DND-41 (cell line): ENCODE measurements at regions not wholly inside any gene's neighbourhood (a gene's known extent, or its start where the extent isn't known, plus 50 kb on each side); places are given as distances from the start of the nearest gene placed in this dataset.

ENCODE experiments used
- ATAC-seq: fragments of 200-7000 bp; cut with Tn5 transposase; 3 replicates; pipeline ENCODE4 v1.9.1; 2021; ENCODE audit warnings: low read depth; ENCODE audit not compliant: insufficient read depth
- DNase-seq: peaks from one replicate; pipeline ENCODE4 v3.0.0-alpha.2; 2020
- H2AFZ ChIP-seq: 2 replicates; pipeline ENCODE4 v1.6.0; 2012; ENCODE audit warnings: low read depth, low read length
- H3K27ac ChIP-seq: 2 replicates; pipeline ENCODE4 v1.5.1; 2012; ENCODE audit warnings: low read length, inconsistent platforms
- H3K27me3 ChIP-seq: fragments of 200-600 bp; sonication (generic); 2 replicates; pipeline ENCODE4 v1.6.0; 2012; ENCODE audit warnings: low read length, mild to moderate bottlenecking, inconsistent platforms; ENCODE audit not compliant: insufficient read depth, poor library complexity
- H3K36me3 ChIP-seq: 2 replicates; pipeline ENCODE4 v1.5.1; 2012; ENCODE audit warnings: low read length, inconsistent platforms; ENCODE audit not compliant: insufficient read depth
- H3K4me1 ChIP-seq: 2 replicates; pipeline ENCODE4 v1.5.1; 2012; ENCODE audit warnings: mild to moderate bottlenecking, low read length; ENCODE audit not compliant: insufficient read depth
- H3K4me2 ChIP-seq: 2 replicates; pipeline ENCODE4 v1.6.0; 2012; ENCODE audit warnings: mild to moderate bottlenecking, moderate library complexity, low read length, inconsistent platforms; ENCODE audit not compliant: insufficient read depth
- H3K4me3 ChIP-seq, 2 experiments: fragments of 200-600 bp in 1 of 2; shearing (Covaris generic) in 1 of 2; 2 replicates each; pipeline ENCODE4 v1.5.1; 2012 to 2016; ENCODE audit warnings: inconsistent platforms in 2 of 2, low read length in 2 of 2, mild to moderate bottlenecking in 2 of 2, low read depth in 1 of 2, moderate library complexity in 1 of 2
- H3K79me2 ChIP-seq: 2 replicates; pipeline ENCODE4 v1.6.0; 2012; ENCODE audit warnings: low read length, inconsistent platforms; ENCODE audit not compliant: insufficient read depth
- H3K9ac ChIP-seq: 2 replicates; pipeline ENCODE4 v1.6.0; 2012; ENCODE audit warnings: low read depth, mild to moderate bottlenecking, inconsistent platforms, low read length, moderate library complexity
- H3K9me3 ChIP-seq: 2 replicates; pipeline ENCODE4 v1.5.1; 2012; ENCODE audit warnings: low read length, moderate library complexity, mild to moderate bottlenecking, inconsistent platforms; ENCODE audit not compliant: insufficient read depth, severe bottlenecking
- H4K20me1 ChIP-seq: 2 replicates; pipeline ENCODE4 v1.6.0; 2012; ENCODE audit warnings: low read length; ENCODE audit not compliant: insufficient read depth
- CTCF ChIP-seq: IDR thresholded peaks from 2 replicates; pipeline ENCODE4 v1.5.1; 2012; ENCODE audit warnings: borderline replicate concordance, low read length, moderate library complexity, mild to moderate bottlenecking; ENCODE audit not compliant: poor library complexity, severe bottlenecking; ENCODE audit errors: extremely low read depth
- EZH2 ChIP-seq: IDR thresholded peaks from 3 replicates; pipeline ENCODE4 v1.6.1; 2012; ENCODE audit warnings: borderline replicate concordance, low read depth, mild to moderate bottlenecking, moderate library complexity, low read length, inconsistent platforms; ENCODE audit not compliant: severe bottlenecking

GRCh38 chr9:95595721-95596295 is 79.0 kb upstream of the PTCH1 start:
- DNase-seq (no peak), ATAC-seq (no peak)
- no peak for TF ChIP-seq CTCF
- TF ChIP-seq EZH2, result no peak
- Histone ChIP-seq H3K27me3 (no peaks in the 10 kb centered on the region), H3K4me3 (no peak overlapping the region), H3K79me2 (no peaks in the 10 kb centered on the region), H3K9me3 (no peaks in the 10 kb centered on the region), H3K36me3 (no peaks in the 10 kb centered on the region), H3K4me1 (no peaks in the 10 kb centered on the region), H3K9ac (no peak overlapping the region), H3K4me2 (no peak overlapping the region), H4K20me1 (no peaks in the 10 kb centered on the region), H2AFZ (no peak overlapping the region), H3K27ac (no peak overlapping the region)

- Histone ChIP-seq H3K9me3 (no peaks in the 10 kb centered on the region), H3K27me3 (no peaks in the 10 kb centered on the region), H3K4me1 (no peaks in the 10 kb centered on the region), H2AFZ (no peak overlapping the region), H3K4me3 (no peak overlapping the region), H3K36me3 (no peaks in the 10 kb centered on the region), H3K27ac (no peak overlapping the region), H3K9ac (no peak overlapping the region), H4K20me1 (no peaks in the 10 kb centered on the region), H3K4me2 (no peak overlapping the region), H3K79me2 (no peaks in the 10 kb centered on the region)
- DNase-seq (no peak), ATAC-seq (no peak)
- no peak for TF ChIP-seq CTCF
- no peak for TF ChIP-seq EZH2
Observed at GRCh38 chr9:95592931-95593330, 76.2 kb upstream of the PTCH1 start.

- Histone ChIP-seq H3K9me3 (no peaks in the 10 kb centered on the region), H3K9ac (no peak overlapping the region), H3K27me3 (no peaks in the 10 kb centered on the region), H3K27ac (no peak overlapping the region), H3K4me2 (no peak overlapping the region), H3K79me2 (no peaks in the 10 kb centered on the region), H3K36me3 (no peaks in the 10 kb centered on the region), H3K4me1 (no peaks in the 10 kb centered on the region), H4K20me1 (no peaks in the 10 kb centered on the region), H2AFZ (no peak overlapping the region), H3K4me3 (no peak overlapping the region)
- DNase-seq (no peak), ATAC-seq (no peak)
- TF ChIP-seq EZH2, result no peak
- no peak for TF ChIP-seq CTCF
Observed at GRCh38 chr9:95588724-95589588, 72.2 kb upstream of the PTCH1 start.
